A549 (cell line): ENCODE measurements at regions not wholly inside any gene's neighbourhood (a gene's known extent, or its start where the extent isn't known, plus 50 kb on each side); places are given as distances from the start of the nearest gene placed in this dataset.

ENCODE experiments used
- POLR2A ChIP-seq: IDR thresholded peaks from 2 replicates; pipeline ENCODE4 v1.6.1; 2012; ENCODE audit warnings: mild to moderate bottlenecking, low read length
- RARB ChIP-seq: fragments of 250-450 bp; sonication (Bioruptor Pico); IDR thresholded peaks from 2 replicates; pipeline ENCODE4 v1.8.0; 2021; ENCODE audit warnings: mild to moderate bottlenecking, moderate library complexity
- RCOR1 ChIP-seq: fragments of 150-350 bp; IDR thresholded peaks from 2 replicates; pipeline ENCODE4 v1.6.1; 2014; ENCODE audit warnings: antibody characterized with exemption, low read length, low read depth

DNA sequence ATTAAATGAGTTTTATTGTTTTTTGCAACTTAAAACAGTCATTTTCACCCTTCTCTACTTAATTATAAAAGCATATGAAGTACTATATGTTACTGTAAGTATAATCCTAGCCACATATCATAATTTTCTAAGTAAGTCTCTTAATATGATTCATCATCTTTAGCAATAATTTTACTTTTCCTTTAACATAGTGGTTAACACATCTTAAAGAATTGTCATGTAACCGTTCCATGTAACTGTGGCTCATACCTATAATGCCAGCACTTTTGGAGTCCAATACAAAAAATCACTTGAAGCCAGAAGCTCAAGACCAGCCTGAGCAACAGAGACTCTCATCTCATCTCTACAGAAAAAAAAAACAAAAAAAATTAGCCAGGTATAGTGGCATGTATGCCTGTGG lies 260.6 kb upstream of the DUSP10 start:
- no peak for TF ChIP-seq RARB
- TF ChIP-seq POLR2A, result no peak
- TF ChIP-seq RCOR1, result no peak
